HG02943 (cell line): ENCODE measurements at regions not wholly inside any gene's neighbourhood (a gene's known extent, or its start where the extent isn't known, plus 50 kb on each side); places are given as distances from the start of the nearest gene placed in this dataset.

ENCODE experiments used
- ATAC-seq: cut with Tn5 transposase; IDR thresholded peaks from one replicate; pipeline ENCODE4 v1.9.1; 2021; ENCODE audit warnings: mild to moderate bottlenecking, low read depth, moderate library complexity; ENCODE audit not compliant: unreplicated experiment

DNA sequence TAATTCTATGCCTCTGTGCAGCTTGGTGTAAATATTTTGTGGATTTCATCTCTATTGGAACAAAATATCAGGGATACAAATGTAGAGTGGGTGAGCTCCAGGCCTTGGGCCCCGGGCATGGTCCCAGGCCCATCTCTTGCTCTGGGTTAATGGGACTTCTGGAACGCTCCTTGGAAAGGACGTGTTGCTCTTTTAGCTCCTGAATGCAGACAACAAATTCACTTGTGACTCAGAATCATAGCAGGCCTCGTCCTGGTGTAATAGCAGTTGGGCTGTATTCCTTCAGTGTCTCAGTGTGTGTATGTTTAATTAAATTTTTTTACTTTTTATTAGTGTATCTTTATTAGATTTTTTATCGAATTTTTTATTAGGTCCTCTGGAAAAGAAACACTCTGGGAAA is 266.7 kb upstream of the C2CD4B start:
- no peak for ATAC-seq

DNA sequence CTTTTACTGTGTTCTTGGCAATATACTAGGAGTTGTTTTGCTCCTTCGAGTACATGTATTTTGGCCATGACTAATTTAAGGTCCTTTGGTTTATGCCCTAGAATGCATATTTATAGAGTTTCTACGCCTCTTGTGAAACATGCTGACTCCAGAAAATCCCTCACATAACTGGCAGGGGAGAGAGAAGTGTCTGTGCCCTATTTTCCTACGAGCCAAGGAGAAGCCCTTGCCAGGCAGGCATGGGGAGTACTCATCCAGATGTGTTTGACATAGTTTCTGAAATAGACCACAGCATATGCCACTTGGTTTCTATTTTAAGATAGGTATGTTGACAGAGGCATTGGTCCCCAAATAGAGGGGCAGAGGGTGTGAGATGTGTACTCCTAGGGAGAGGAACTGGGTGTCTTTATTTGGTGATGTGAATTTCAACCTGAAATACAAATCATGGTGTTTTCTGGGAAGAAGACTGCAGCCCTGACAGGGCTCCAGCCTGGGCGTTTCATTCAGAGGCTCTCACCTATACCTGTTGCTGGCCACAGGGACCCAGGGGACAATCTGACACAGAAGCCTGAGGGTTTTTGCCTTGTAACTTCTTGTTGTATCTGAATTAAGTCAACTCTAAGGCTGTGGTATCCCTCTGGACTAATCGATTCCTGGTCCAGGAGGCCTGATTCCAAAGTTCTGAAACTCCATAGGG is 267.8 kb upstream of the C2CD4B start:
- no peak for ATAC-seq

- ATAC-seq = no peak
Measured at GRCh38 chr15:62436235-62436634, 271.1 kb upstream of the C2CD4B start.

GRCh38 chr15:62437753-62438152 is 272.7 kb upstream of the C2CD4B start:
- no peak for ATAC-seq

DNA sequence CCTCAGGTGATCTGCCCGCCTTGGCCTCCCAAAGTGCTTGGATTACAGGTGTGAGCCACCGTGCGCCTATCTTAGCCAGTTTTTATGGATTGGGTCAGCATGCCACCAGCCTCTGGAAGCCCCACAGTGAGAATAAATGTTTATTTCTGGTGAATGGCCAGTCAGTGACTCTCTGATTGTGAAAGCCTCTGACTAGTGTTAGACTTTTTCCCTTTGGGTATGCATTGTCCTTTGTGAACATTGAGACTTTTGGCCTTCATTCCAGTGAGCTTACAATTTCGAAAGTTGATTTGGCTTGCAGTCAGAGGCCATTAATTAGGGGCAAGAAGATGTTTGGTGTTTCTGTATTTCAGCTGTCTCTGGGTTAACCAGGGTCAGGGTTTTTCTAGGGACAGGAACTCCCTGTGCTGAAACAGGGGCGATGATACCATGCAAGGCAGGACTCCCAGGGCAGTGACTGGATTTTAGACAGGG is 274.5 kb upstream of the C2CD4B start:
- ATAC-seq = no peak

DNA sequence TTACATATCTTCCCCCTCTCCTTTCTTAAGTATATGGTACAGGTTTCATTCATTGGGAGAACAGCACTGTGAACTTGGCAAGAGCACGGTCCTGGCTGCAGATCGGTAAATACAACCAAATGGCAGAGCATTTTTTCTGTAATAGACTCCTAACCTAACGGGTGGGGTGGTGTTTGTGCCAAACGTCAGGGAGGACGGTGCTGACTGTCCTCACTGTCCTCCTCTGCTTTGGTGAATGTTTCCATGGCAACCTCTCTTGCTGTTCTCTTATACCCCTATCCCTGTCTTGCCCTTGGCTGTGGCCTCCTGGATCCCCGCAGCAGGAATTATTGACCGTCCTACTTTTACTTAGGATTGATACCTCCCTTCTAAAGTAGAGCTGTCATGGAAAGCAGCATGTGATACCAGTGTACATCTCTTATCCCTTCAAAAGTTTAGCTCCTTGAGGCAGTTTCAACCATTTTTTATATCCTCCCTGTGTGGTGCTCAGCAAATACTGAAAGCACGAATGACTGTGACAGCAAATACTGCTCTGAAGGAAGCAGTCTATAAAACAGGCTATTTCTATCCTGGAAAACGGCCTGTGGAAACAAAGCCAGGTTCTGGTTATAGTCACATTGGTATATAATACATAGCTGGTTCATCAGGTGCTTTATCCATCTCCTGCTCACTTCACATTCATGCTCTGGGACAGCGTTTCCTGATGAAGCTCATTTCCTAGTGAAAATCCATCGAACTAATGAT is 275.4 kb upstream of the C2CD4B start:
- no peak for ATAC-seq

DNA sequence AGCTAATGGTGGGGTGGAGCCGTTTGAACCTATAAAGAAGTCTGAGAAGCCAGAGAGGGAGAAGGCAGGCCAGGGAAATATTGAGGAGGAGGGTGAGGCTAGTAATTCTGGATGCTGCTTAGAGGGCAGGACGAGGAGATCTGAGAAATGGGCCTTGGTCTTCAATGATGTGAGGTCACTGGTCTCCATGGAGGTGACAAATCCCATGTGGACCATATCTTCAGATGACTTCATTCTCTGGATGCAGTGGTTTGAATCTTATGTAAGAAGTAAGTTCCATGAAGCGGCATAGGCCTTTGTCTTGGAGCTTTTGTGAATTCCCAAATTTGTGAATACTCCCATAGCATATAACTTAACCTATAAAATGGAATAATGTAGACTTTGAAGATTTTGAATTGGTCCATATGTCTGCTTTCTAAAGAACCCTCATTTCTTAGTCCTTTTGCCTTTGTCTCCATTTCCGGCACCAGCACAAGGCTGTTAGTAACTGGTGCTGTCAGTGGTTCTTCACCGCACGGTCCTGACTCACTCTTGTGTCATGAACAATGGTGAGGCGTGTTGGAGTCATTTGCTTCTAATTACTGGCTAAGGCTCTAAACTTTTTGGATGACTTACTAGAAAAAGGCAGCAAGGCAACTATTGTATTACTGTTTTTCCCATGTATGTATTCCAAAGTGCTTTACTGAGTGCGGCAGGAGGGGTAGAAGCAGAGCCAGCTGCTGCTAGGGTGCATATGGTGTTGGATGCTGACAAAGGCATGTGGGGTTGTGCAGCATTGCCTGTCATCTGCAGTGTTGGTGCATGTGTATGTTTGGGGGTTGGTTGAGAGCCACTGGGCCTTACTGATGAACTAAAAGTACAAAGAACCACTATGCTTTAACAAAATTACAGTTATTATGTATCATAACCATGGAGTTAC is 279.3 kb upstream of the C2CD4B start:
- ATAC-seq = no peak

GRCh38 chr15:62445244-62445643 is 280.2 kb upstream of the C2CD4B start:
- no peak for ATAC-seq

- no peak for ATAC-seq
Measured at GRCh38 chr15:62446984-62447383, 281.9 kb upstream of the C2CD4B start.

GRCh38 chr15:62447742-62448141 is 282.7 kb upstream of the C2CD4B start:
- ATAC-seq = no peak

- ATAC-seq = no peak
Measured at GRCh38 chr15:62449638-62450037, 284.6 kb upstream of the C2CD4B start.

DNA sequence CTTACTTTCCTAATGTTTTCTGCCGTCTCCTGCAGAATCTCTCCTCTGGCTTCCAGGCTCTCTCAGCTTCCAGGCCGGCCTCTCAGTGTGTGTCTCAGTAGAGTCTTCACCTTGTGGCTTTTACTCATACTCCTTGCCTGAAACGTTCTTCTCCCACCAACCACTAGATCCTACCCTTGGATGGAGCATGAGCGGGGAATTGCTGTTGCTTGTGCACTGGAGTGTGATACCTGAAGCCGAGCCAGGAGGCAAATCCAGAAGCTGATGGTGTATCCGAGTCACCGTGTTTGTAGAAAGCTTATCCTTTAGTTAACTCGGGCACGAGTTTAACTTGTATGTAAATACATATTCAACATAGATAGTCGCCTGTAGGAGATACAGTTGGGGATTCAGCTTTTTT is 285.0 kb upstream of the C2CD4B start:
- ATAC-seq = no peak

DNA sequence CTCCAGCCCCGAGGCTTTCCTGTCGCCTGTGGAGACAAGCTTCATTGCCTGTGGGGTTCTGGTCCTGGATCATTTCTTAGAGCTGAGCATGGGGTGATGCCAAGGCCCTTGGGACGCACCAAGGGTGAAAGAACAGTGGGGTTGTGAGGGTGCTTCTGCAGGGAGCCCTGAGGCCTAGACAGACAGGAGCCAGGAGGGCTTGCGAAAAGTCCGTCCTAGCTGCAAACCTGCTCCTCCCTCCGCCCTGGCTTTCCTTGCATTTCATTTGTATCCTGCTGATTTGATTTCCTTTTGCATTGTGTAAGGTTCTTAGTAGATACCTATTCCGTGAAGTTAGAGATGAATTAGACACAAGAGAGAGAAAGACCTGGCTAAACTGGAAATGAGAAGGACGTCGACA is 286.9 kb upstream of the C2CD4B start:
- ATAC-seq = no peak

DNA sequence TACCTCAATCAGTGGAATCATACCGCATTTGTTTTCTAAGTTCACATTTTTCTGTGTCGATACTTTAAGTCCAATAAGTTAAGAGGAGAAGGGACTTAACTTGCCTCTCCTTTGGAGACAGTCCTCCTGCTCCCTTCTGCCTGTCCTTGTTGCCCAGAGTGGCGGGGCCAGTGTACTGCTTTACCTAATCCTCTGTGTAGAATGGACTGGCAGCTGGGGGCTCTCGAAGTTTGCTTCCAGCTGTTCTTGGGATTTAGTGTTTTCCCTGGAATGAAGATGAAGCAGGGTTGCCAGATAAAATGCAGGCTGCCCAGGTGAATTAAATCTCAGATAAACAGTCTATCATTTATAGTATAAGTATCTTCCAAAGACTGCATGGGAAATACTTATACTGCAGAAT is 287.6 kb upstream of the C2CD4B start:
- ATAC-seq = no peak

DNA sequence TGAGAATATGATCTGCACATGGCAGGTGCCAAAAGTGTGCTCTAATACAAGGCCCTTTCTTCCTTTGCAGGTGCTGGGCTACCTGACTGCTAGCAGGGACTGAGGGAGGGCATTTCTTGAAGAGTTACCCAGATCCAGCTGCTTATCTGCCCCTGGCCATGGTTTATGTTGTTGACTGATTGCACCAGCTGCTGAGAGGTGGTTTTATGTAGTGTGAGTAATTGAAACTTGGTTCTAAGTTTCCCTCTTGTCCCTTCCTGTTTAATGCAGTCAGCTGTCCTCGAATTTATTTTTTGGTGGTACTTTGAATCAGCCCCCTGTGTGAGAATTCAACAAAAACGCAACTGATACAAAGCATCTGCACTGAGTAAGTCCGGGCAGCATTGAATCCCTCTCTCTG is 288.3 kb upstream of the C2CD4B start:
- ATAC-seq = no peak

- ATAC-seq = no peak
Measured at GRCh38 chr15:62453981-62454380, 288.9 kb upstream of the C2CD4B start.

GRCh38 chr15:62454567-62455172 is 289.6 kb upstream of the C2CD4B start:
- no peak for ATAC-seq

GRCh38 chr15:62455441-62455921 is 290.4 kb upstream of the C2CD4B start:
- ATAC-seq = no peak

GRCh38 chr15:62456011-62456920 is 291.2 kb upstream of the C2CD4B start:
- ATAC-seq = no peak
